Activated CD4-positive, alpha-beta T cell treated with anti-CD3 and anti-CD28 coated beads, Interleukin-2, amount 10 ng/mL, durations not matched to agents 7 days and 5 days (primary cell): ENCODE measurements at regions not wholly inside any gene's neighbourhood (a gene's known extent, or its start where the extent isn't known, plus 50 kb on each side); places are given as distances from the start of the nearest gene placed in this dataset.
A peak's percentile ranks its signal among the peaks of the same experiment; 100 is the strongest.

Experiments
- CTCF ChIA-PET: fragments of 350-600 bp; sonication (Branson Sonifier 250); formaldehyde crosslinking; loops from one replicate; lab custom pipeline; 2021; ENCODE audit warnings: antibody characterized with exemption; lab: Charles Lee
- POLR2A ChIA-PET: fragments of 350-600 bp; sonication (Branson Sonifier 250); formaldehyde crosslinking; loops from one replicate; lab custom pipeline; 2021; ENCODE audit warnings: antibody characterized with exemption; lab: Charles Lee
- DNase-seq: peaks from one replicate; pipeline ENCODE4 v3.0.0-alpha.2; 2020
- H3K27ac Mint-ChIP-seq: one replicate; pipeline ENCODE4 v1.8.0; 2021; ENCODE audit warnings: mild to moderate bottlenecking, moderate library complexity, mixed read lengths
- H3K27me3 Mint-ChIP-seq: one replicate; pipeline ENCODE4 v1.8.0; 2021; ENCODE audit warnings: mixed read lengths
- H3K36me3 Mint-ChIP-seq: one replicate; pipeline ENCODE4 v1.8.0; 2021; ENCODE audit warnings: low read depth, mixed read lengths
- H3K4me1 Mint-ChIP-seq: one replicate; pipeline ENCODE4 v1.8.0; 2021; ENCODE audit warnings: mixed read lengths
- H3K4me3 Mint-ChIP-seq: one replicate; pipeline ENCODE4 v1.8.0; 2021; ENCODE audit warnings: mild to moderate bottlenecking, moderate library complexity, mixed read lengths
- H3K9me3 Mint-ChIP-seq: one replicate; pipeline ENCODE4 v1.8.0; 2021; ENCODE audit warnings: mixed read lengths

DNA sequence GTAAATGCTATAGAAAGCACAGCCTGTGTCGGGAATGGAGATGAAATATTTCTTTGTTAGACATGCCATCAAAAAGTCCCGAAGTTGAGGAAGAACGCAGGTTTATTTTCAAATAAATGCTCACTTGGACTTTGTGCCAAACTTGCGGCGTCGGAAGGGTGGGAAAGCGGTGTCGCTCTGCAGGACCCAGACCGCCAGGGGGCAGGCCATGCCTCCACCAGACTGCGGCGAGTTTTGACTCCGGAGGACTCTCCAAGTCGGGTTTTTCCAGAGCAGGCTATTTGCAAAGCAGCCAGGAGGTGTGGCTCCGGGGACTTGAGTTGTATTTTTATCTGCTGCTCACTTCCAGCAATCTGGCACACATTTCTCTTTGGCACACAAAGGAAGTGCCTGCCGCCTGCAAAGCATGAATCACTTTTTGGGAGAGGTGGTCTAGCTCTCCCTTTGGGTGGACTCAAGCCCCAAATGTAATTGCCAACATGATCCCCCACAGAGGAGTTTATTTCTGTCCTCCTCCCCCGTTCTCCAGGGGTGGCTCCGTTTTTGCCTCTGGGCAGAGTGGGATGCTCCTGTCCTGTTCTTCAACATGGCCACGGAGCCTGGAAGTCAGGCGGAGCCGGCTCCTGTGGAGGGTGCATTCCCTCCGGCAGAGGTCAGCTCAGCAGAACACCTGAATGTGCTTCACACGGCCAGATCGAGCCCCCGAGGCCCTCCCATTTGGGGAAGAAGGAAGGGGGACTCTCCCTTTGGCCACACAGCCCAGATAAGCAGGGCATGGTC is 82.3 kb upstream of the GPR26 start:
- H3K4me1 Mint-ChIP-seq: no peaks in the 10 kb centered on the region
- no peaks in the 10 kb centered on the region for H3K36me3 Mint-ChIP-seq
- H3K9me3 Mint-ChIP-seq: no peaks in the 10 kb centered on the region
- DNase-seq: peak; percentile 21
- ChIA-PET CTCF (no interaction called here), POLR2A (no interaction called here)
- H3K4me3 Mint-ChIP-seq: no peak overlapping the region
- peaks cover 25% of the 10 kb centered on the region for H3K27me3 Mint-ChIP-seq
- no peak overlapping the region for H3K27ac Mint-ChIP-seq

DNA sequence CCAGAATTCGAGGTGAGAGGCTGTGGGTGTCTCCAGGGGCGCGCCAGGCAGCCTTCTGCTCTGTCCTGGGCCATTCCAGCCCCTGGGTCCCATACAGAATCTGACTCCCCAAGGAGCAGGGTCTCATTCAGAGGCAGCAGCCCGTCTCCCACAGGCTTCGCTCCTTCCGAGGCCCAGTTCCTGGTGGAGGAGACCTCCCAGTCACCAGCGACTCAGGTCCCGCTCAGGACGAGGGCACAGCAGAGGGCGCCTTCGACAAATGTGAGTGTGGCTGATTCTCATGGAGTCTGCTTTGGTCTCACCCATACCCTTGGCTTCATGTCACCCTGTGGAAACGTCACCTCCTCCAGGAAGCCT is 81.8 kb upstream of the GPR26 start:
- H3K9me3 Mint-ChIP-seq: no peaks in the 10 kb centered on the region
- no peaks in the 10 kb centered on the region for H3K4me1 Mint-ChIP-seq
- H3K27me3 Mint-ChIP-seq: peaks cover 24% of the 10 kb centered on the region
- no peak for DNase-seq
- H3K27ac Mint-ChIP-seq: no peak overlapping the region
- POLR2A ChIA-PET: no interaction called here
- H3K36me3 Mint-ChIP-seq: no peaks in the 10 kb centered on the region
- H3K4me3 Mint-ChIP-seq: no peak overlapping the region
- CTCF ChIA-PET: no interaction called here

DNA sequence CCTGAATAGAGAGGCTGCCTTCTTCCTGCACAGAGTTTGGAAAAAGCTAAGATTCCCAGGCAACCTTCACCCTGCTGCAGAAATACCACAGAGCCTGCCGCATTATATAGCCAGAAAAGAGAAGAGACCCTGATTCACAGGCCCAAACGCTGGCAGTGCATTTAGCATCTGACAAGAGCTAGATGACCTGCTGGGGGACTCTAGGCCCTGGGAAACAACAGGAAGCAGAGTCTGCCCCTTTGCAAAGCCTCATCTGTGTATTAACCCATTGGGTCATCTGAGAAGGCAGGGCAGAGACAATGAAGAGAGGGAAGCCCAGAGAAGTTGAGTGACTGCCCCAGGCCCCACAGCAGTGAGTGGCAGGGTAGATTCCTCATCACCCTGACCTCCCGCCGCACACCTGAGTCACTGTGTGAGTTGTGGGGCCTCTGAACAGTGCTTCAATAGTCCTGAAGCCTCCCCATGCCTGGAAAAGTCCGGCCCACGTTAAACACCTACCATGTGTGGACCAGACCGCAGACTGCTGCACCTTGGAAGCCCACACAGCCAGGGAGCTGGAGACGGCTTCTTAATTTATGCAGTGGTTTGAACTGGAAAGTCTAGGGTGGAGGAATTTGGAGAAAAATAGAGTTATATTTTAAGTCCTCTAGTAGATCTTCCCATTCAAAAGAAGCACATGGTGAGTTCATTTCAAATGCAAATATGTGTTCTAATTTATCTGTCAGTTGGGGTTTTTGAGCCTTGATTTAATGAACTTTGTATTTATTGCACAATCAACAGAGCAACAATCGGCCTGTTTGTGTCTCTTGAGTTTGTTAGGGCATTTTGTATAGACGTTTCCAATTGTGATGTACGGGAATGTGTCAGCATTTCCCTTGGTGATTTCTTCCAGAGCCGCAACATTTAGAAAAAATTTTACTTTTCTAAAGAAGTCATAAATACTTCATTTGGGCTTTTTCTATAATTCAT is 80.4 kb upstream of the GPR26 start:
- no peak overlapping the region for H3K27ac Mint-ChIP-seq
- peaks cover 25% of the 10 kb centered on the region for H3K27me3 Mint-ChIP-seq
- H3K4me3 Mint-ChIP-seq: no peak overlapping the region
- CTCF ChIA-PET: no interaction called here
- no peaks in the 10 kb centered on the region for H3K9me3 Mint-ChIP-seq
- H3K36me3 Mint-ChIP-seq: no peaks in the 10 kb centered on the region
- no peaks in the 10 kb centered on the region for H3K4me1 Mint-ChIP-seq
- DNase-seq: no peak
- POLR2A ChIA-PET: no interaction called here

DNA sequence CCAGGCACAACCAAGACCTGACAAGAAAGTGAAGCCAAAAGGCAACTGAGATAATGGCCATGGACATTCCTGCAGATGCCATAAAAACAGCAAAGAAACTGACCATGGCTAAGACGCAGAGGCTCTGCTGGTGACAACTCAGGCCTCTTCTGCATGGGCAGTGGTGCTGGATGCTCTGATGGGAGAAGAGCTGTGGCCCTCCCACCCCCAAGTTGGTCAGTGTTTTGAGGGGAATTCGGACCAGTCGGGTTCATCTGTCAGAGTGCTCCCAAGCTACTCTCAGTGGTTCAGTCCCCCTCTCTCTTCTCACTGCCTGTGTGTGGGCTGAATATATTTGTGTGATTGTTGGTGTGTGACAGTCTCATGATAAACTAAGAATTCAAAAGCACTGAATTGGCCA is 79.0 kb upstream of the GPR26 start:
- POLR2A ChIA-PET: no interaction called here
- Mint-ChIP-seq H3K4me1 (no peaks in the 10 kb centered on the region), H3K9me3 (no peaks in the 10 kb centered on the region), H3K27me3 (peaks cover 21% of the 10 kb centered on the region), H3K36me3 (no peaks in the 10 kb centered on the region), H3K27ac (no peak overlapping the region), H3K4me3 (no peak overlapping the region)
- no peak for DNase-seq
- CTCF ChIA-PET: no interaction called here

DNA sequence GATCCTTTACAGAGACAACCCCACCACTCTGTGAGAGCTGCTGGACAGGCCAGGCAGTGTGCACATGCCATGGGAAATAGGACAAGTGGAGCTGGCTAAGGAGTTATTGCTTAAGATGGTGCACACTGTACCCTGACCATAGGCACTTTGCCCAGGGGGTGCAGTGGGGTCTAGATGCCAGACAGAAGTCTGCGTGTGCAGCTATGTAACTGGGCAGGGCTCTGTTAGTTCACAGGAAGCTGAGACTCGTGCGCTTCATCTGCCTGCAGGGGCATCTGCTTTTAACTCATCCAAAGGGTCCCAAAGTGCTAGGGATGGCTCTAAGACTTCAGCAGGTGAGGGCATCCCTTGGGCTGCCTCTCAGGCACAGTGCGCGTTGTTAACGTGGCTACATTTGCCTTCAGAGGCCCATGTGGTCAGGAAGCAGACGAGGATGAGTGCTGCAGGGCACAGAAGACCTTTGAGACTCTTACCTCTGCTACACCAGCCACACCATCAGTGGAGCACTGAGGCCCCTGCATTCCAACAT is 77.7 kb upstream of the GPR26 start:
- Mint-ChIP-seq H3K27me3 (peaks cover 13% of the 10 kb centered on the region), H3K9me3 (no peaks in the 10 kb centered on the region), H3K36me3 (no peaks in the 10 kb centered on the region), H3K4me1 (no peaks in the 10 kb centered on the region), H3K27ac (no peak overlapping the region), H3K4me3 (no peak overlapping the region)
- CTCF ChIA-PET: no interaction called here
- POLR2A ChIA-PET: no interaction called here
- DNase-seq: no peak

DNA sequence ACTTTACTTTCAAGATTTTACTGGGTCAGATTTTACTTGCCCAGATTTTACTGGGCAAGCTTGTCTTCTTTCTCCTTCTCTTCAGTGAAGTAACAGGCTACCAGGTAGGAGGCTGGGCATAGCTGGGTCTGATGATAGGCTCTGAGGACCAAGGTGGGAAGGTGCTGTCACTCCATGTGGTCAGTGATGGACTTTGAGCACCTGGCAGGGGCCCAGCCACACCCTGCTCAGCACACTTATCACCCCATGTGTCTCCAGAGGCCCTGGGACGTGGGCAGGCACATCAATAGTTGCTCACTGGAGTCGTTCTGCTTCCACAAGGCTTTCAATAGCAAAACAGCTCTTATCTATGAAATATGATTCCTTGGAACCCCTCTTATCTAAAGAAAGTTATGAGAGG is 70.5 kb upstream of the GPR26 start:
- no peaks in the 10 kb centered on the region for H3K27me3 Mint-ChIP-seq
- no peaks in the 10 kb centered on the region for H3K36me3 Mint-ChIP-seq
- ChIA-PET POLR2A (no interaction called here), CTCF (no interaction called here)
- DNase-seq: no peak
- H3K9me3 Mint-ChIP-seq: no peaks in the 10 kb centered on the region
- no peaks in the 10 kb centered on the region for H3K4me1 Mint-ChIP-seq
- H3K27ac Mint-ChIP-seq: no peak overlapping the region
- no peak overlapping the region for H3K4me3 Mint-ChIP-seq

DNA sequence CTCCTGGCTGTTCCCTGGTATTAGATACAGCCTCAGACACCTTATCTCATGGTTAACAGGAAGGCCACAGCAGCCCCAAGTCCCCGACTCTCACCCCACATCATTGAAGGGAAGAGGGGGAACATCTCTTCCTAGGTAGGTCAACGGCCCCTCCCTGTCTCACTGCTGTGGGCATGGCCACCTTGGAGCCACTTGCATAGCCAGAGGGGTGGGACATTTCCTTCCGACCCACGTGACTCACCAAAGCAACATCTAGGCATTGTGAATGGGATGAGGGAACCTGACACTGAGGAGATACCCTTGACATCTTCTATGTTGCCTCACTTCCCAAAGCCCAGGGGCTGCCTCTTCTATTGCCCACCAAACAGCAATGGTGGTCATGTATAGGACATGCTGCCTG is 68.5 kb upstream of the GPR26 start:
- Mint-ChIP-seq H3K4me3 (no peak overlapping the region), H3K27ac (no peak overlapping the region), H3K27me3 (no peaks in the 10 kb centered on the region)

DNA sequence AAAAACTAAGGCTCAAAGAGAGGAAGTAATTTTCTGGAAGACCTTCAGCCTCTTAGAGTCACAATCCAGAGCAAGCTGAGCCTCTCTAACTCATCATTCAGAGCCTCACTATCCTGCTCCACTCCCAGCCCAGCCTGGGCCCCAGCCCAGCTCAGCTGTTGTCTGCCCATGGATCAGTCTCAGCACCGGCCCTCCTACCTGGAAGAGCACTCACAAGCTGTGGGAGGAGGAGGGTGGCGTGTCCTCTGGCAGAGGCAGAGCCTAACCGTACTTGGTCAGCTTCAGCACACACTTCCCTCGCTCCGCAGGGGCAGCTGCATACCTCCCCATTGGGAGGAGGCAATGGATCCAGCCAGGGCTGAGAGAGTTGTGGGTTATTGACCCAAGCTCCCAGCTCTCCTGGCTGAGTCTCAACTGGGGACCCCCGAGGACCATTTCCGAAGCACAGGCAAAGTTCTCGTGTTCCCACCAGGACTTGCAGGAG is 66.7 kb upstream of the GPR26 start:
- DNase-seq: no peak
- Mint-ChIP-seq H3K36me3 (no peaks in the 10 kb centered on the region), H3K27me3 (no peaks in the 10 kb centered on the region), H3K27ac (no peak overlapping the region), H3K9me3 (no peaks in the 10 kb centered on the region), H3K4me1 (no peaks in the 10 kb centered on the region), H3K4me3 (no peak overlapping the region)
- ChIA-PET CTCF (no interaction called here), POLR2A (no interaction called here)

More for the DNA sequence above, 68.5 kb upstream of the GPR26 start:
- no peak for DNase-seq
- ChIA-PET CTCF (no interaction called here), POLR2A (no interaction called here)
- no peaks in the 10 kb centered on the region for H3K9me3 Mint-ChIP-seq
- no peaks in the 10 kb centered on the region for H3K36me3 Mint-ChIP-seq
- H3K4me1 Mint-ChIP-seq: no peaks in the 10 kb centered on the region

DNA sequence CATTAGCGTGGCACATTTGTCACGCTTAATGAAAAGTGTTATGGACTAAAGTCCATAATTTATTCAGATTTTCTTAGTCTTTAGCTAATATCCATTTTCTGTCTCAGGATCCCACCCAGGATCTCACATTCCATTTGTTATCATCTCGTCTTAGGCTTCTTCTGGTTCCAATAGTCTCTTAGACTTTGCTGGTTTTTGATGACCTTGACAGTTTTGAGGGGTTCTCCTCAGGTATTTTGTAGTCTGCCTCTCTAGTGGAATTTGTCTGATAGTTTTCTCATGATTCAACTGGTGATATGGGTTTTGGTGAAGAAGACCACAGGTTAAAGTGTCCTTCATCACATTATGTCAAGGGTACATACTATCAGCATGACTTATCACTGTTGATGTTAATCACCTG is 66.0 kb upstream of the GPR26 start:
- H3K36me3 Mint-ChIP-seq: no peaks in the 10 kb centered on the region
- POLR2A ChIA-PET: no interaction called here
- no peak overlapping the region for H3K27ac Mint-ChIP-seq
- no peaks in the 10 kb centered on the region for H3K27me3 Mint-ChIP-seq
- no peaks in the 10 kb centered on the region for H3K9me3 Mint-ChIP-seq
- H3K4me1 Mint-ChIP-seq: no peaks in the 10 kb centered on the region
- no peak for DNase-seq
- CTCF ChIA-PET: no interaction called here
- no peak overlapping the region for H3K4me3 Mint-ChIP-seq

DNA sequence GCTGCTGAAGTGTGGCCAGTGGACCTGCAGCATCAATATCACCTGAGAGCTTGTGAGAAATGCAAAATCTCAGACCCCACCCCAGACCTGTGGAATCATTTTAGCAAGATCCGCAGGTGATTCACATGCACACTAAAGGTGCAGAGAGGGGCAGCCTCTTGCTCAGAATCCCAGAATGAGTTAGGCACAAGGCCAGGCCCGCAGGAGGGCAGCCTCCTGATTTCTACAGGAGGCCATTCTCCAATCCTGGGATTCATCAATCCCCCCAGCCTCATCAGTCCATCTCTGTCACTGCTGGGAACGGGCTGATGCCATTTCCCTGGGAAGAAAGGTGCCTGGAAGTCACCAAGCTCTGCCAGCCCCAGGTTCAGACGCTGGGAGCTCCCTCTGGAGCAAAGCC is 63.0 kb upstream of the GPR26 start:
- CTCF ChIA-PET: interaction anchor here (0.6 kb wide), 1 partner anchor 1090 kb away, joined by 3 read pairs; no protein-coding TSS in a partner anchor
- no peaks in the 10 kb centered on the region for H3K36me3 Mint-ChIP-seq
- H3K4me1 Mint-ChIP-seq: no peaks in the 10 kb centered on the region
- peaks cover 2% of the 10 kb centered on the region for H3K27me3 Mint-ChIP-seq
- H3K27ac Mint-ChIP-seq: no peak overlapping the region
- POLR2A ChIA-PET: no interaction called here
- no peak for DNase-seq
- H3K4me3 Mint-ChIP-seq: no peak overlapping the region
- H3K9me3 Mint-ChIP-seq: no peaks in the 10 kb centered on the region

DNA sequence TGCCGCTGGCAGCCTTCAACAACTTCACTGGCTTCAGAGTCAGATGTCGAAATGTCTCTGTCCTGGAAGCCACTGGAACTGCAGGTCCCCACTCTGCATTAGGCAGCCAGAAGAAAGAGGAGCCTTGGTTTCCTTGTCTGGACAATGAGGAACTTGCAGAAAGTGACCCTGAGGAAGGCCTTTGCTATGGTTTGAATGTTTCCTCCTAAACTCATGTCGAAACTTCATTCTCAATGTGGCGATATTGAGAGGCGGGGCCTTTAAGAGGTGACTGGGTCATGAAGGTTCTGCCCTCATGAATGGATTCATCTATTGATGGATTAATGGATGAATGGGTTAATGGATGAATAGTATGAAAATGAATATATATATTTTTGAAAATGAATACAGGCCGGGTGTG is 61.6 kb upstream of the GPR26 start:
- CTCF ChIA-PET: no interaction called here
- Mint-ChIP-seq H3K36me3 (no peaks in the 10 kb centered on the region), H3K27me3 (peaks cover 4% of the 10 kb centered on the region), H3K9me3 (no peaks in the 10 kb centered on the region), H3K27ac (no peak overlapping the region), H3K4me1 (no peaks in the 10 kb centered on the region), H3K4me3 (no peak overlapping the region)
- POLR2A ChIA-PET: no interaction called here
- DNase-seq: no peak

DNA sequence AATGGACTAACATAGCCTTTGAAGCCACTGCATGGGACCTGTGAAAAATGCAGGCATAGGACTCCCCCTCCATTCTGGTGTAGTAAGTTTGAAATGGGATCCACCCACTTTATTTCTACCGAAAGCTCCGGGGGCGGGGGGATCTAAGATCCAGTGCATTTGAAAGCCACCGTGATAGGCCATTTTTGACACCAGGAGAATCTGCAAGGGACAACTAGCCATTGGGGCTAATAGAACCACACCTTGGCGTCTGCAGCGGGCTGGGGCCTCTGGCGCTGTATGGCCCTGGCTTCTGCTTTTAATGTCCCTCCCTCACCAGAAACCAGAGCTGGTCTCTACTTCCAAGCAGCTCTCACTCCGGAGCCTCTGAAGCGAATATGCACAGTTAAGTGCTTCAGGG is 60.1 kb upstream of the GPR26 start:
- Mint-ChIP-seq H3K9me3 (no peaks in the 10 kb centered on the region), H3K4me1 (no peaks in the 10 kb centered on the region), H3K36me3 (no peaks in the 10 kb centered on the region), H3K27ac (no peak overlapping the region), H3K27me3 (peaks cover 4% of the 10 kb centered on the region), H3K4me3 (no peak overlapping the region)
- CTCF ChIA-PET: no interaction called here
- no peak for DNase-seq
- POLR2A ChIA-PET: no interaction called here

DNA sequence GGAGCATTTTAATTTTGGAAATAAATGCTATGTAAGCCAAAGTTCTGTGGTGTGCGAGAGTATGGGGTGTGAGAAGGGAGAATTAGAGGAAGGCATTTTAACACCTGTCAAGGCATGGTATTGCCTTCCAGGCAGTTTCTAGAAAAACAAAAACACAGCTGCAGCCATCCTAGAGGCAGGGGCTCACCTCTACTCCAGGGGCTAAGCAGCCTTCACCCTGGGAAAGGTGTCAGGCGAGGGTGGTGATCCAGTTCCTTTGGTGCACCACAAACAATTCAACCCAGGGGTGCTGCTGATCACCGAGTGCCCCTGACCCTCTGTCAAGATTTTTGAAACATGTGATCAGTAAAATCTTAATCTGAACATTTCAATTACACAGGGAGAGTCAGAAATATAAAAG is 59.2 kb upstream of the GPR26 start:
- Mint-ChIP-seq H3K27ac (no peak overlapping the region), H3K27me3 (peaks cover 4% of the 10 kb centered on the region), H3K36me3 (no peaks in the 10 kb centered on the region), H3K9me3 (no peaks in the 10 kb centered on the region), H3K4me1 (no peaks in the 10 kb centered on the region), H3K4me3 (no peak overlapping the region)
- POLR2A ChIA-PET: no interaction called here
- no peak for DNase-seq
- CTCF ChIA-PET: no interaction called here
